GM21381 (cell line): ENCODE measurements at regions not wholly inside any gene's neighbourhood (a gene's known extent, or its start where the extent isn't known, plus 50 kb on each side); places are given as distances from the start of the nearest gene placed in this dataset.

Experiments used
- ATAC-seq: cut with Tn5 transposase; IDR thresholded peaks from one replicate; pipeline ENCODE4 v1.9.1; 2021; ENCODE audit warnings: mild to moderate bottlenecking, moderate library complexity; ENCODE audit not compliant: unreplicated experiment

- ATAC-seq = no peak
Measured at GRCh38 chr3:147755310-147755709, 346.1 kb downstream of the ZIC1 start.

- no peak for ATAC-seq
Measured at GRCh38 chr3:147756476-147756875, 347.3 kb downstream of the ZIC1 start.

- ATAC-seq = no peak
Measured at GRCh38 chr3:147757866-147758265, 348.7 kb downstream of the ZIC1 start.

GRCh38 chr3:147758771-147759170 lies 349.6 kb downstream of the ZIC1 start:
- ATAC-seq = no peak

- ATAC-seq = no peak
Measured at GRCh38 chr3:147760085-147760484, 350.9 kb downstream of the ZIC1 start.

GRCh38 chr3:147760941-147761340 lies 351.8 kb downstream of the ZIC1 start:
- ATAC-seq = no peak

- no peak for ATAC-seq
Measured at GRCh38 chr3:147773116-147773630, 364.0 kb downstream of the ZIC1 start.

GRCh38 chr3:147775411-147775810 lies 366.2 kb downstream of the ZIC1 start:
- no peak for ATAC-seq

- no peak for ATAC-seq
Measured at GRCh38 chr3:147775816-147776530, 366.8 kb downstream of the ZIC1 start.

- ATAC-seq = no peak
Measured at GRCh38 chr3:147793841-147794240, 384.7 kb downstream of the ZIC1 start.

- no peak for ATAC-seq
Measured at GRCh38 chr3:147794596-147794995, 385.4 kb downstream of the ZIC1 start.

GRCh38 chr3:147795418-147795817 lies 386.3 kb downstream of the ZIC1 start:
- ATAC-seq = no peak

- no peak for ATAC-seq
Measured at GRCh38 chr3:147797095-147797494, 387.9 kb downstream of the ZIC1 start.

GRCh38 chr3:147799601-147800000 lies 390.4 kb downstream of the ZIC1 start:
- no peak for ATAC-seq

GRCh38 chr3:147807776-147808175 lies 398.6 kb downstream of the ZIC1 start:
- no peak for ATAC-seq

GRCh38 chr3:147809206-147809605 lies 400.0 kb downstream of the ZIC1 start:
- no peak for ATAC-seq

- ATAC-seq = no peak
Measured at GRCh38 chr3:147812186-147812911, 403.2 kb downstream of the ZIC1 start.

- ATAC-seq = no peak
Measured at GRCh38 chr3:147813256-147813655, 404.1 kb downstream of the ZIC1 start.

GRCh38 chr3:147816752-147817151 lies 407.6 kb downstream of the ZIC1 start:
- no peak for ATAC-seq

- no peak for ATAC-seq
Measured at GRCh38 chr3:147832611-147833010, 423.4 kb downstream of the ZIC1 start.

- no peak for ATAC-seq
Measured at GRCh38 chr3:147836330-147836729, 427.2 kb downstream of the ZIC1 start.

GRCh38 chr3:147838652-147839051 lies 429.5 kb downstream of the ZIC1 start:
- ATAC-seq = no peak
